ENCODE measurements at regions not wholly inside any gene's neighbourhood (a gene's known extent, or its start where the extent isn't known, plus 50 kb on each side); places are given as distances from the start of the nearest gene placed in this dataset.

DNA sequence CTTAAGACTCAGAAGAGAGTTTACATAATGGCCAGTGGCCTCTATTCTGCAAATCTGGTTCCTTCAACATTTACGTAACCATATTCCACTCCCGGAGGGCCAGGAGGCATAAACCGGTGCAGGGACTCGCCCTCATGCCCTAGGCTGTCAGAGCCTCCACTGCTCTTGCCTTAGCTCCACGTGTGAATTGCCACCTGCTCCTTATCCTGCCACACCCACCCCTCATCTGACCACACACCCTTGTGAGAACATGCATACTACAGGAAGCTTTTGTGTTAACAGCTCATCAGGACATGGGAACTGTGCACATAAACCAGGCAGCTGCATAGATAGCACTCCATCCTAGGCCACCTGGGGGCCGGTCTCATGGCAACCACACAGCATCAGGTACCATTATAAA lies 146.7 kb upstream of the PFKP start:
- Histone ChIP-seq H3K9me3 (no peaks in the 10 kb centered on the region), H3K4me3 (no peak overlapping the region), H3K36me3 (no peaks in the 10 kb centered on the region), H3K27me3 (peaks cover 17% of the 10 kb centered on the region), H3K4me1 (no peaks in the 10 kb centered on the region), H3K27ac (no peak overlapping the region)
- no peak for DNase-seq (ENCODE audit: low spot score in 2 of 2)
- 41% methylated on average over 6 of the region's 6 CpGs for WGBS
- no peak for TF ChIP-seq CTCF (IDR thresholded peaks at IDR 0.05)
- TF ChIP-seq EP300 (IDR thresholded peaks at IDR 0.05), result no peak
- no peak for TF ChIP-seq POLR2A (IDR thresholded peaks at IDR 0.05)

GRCh38 chr10:2920168-2920567 lies 147.2 kb upstream of the PFKP start:
- WGBS, result 45% methylated on average over 3 of the region's 3 CpGs
- no peak for DNase-seq (ENCODE audit: low spot score in 2 of 2)
- Histone ChIP-seq H3K27me3 (peaks cover 17% of the 10 kb centered on the region), H3K4me3 (no peak overlapping the region), H3K27ac (no peak overlapping the region), H3K4me1 (no peaks in the 10 kb centered on the region), H3K9me3 (no peaks in the 10 kb centered on the region), H3K36me3 (no peaks in the 10 kb centered on the region)
- TF ChIP-seq EP300 (IDR thresholded peaks at IDR 0.05) (no peak), POLR2A (IDR thresholded peaks at IDR 0.05) (no peak), POLR2AphosphoS5 (IDR thresholded peaks at IDR 0.05) (no peak), CTCF (IDR thresholded peaks at IDR 0.05) (no peak)

- 85% methylated on average over 2 of the region's 2 CpGs for WGBS
- DNase-seq (ENCODE audit: low spot score in 2 of 2), result no peak
- Histone ChIP-seq H3K9me3 (no peaks in the 10 kb centered on the region), H3K4me1 (no peaks in the 10 kb centered on the region), H3K27me3 (peaks cover 17% of the 10 kb centered on the region), H3K4me3 (no peak overlapping the region), H3K27ac (no peak overlapping the region), H3K36me3 (no peaks in the 10 kb centered on the region)
- TF ChIP-seq EP300 (IDR thresholded peaks at IDR 0.05) (no peak), POLR2AphosphoS5 (IDR thresholded peaks at IDR 0.05) (no peak), CTCF (IDR thresholded peaks at IDR 0.05) (no peak), POLR2A (IDR thresholded peaks at IDR 0.05) (no peak)
These were observed 148.3 kb upstream of the PFKP start for GRCh38 chr10:2919016-2919415.

DNA sequence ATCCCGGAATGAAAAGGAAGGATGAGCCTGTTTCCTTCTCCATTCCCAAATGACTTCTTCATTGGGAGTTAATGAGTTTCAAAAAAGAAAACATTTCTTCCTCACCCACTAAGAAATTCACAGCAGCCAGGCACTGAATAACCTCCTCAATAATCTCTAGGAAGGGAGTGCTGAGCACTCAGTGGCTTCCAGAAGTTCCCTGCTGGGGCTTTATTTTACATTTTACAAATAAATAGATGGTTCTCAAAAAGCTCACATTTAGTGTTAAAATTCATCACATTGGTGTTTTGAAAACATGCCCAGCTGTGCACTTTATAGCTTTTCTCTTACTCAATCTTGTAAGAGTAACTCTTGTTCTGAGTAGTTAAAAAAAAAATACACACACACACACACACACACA lies 148.9 kb upstream of the PFKP start:
- Histone ChIP-seq H3K4me1 (no peaks in the 10 kb centered on the region), H3K9me3 (no peaks in the 10 kb centered on the region), H3K27ac (no peak overlapping the region), H3K36me3 (no peaks in the 10 kb centered on the region), H3K4me3 (no peak overlapping the region), H3K27me3 (peaks cover 17% of the 10 kb centered on the region)
- 75% methylated on average over 1 of the region's 1 CpG for WGBS
- TF ChIP-seq POLR2A (IDR thresholded peaks at IDR 0.05) (no peak), EP300 (IDR thresholded peaks at IDR 0.05) (no peak), POLR2AphosphoS5 (IDR thresholded peaks at IDR 0.05) (no peak), CTCF (IDR thresholded peaks at IDR 0.05) (no peak)
- DNase-seq (ENCODE audit: low spot score in 2 of 2), result no peak

- Histone ChIP-seq H3K27ac (no peak overlapping the region), H3K36me3 (no peaks in the 10 kb centered on the region), H3K9me3 (no peaks in the 10 kb centered on the region), H3K27me3 (peaks cover 22% of the 10 kb centered on the region), H3K4me3 (no peak overlapping the region), H3K4me1 (no peaks in the 10 kb centered on the region)
- no peak for TF ChIP-seq POLR2A (IDR thresholded peaks at IDR 0.05)
- TF ChIP-seq EP300 (IDR thresholded peaks at IDR 0.05), result no peak
- no peak for TF ChIP-seq POLR2AphosphoS5 (IDR thresholded peaks at IDR 0.05)
- no peak for TF ChIP-seq CTCF (IDR thresholded peaks at IDR 0.05)
- no peak for DNase-seq (ENCODE audit: low spot score in 2 of 2)
- WGBS, result 78% methylated on average over 10 of the region's 10 CpGs
These were observed 149.4 kb upstream of the PFKP start for GRCh38 chr10:2917926-2918325.

Measured in suprapubic skin (tissue), 4 donors.